Fibroblast of mammary gland (primary cell): ENCODE measurements at regions not wholly inside any gene's neighbourhood (a gene's known extent, or its start where the extent isn't known, plus 50 kb on each side); places are given as distances from the start of the nearest gene placed in this dataset.

Experiments
- DNase-seq: peaks from one replicate; pipeline ENCODE4 v3.0.0-alpha.2; 2010; ENCODE audit warnings: low read depth
- H3K4me3 ChIP-seq: 2 replicates; pipeline ENCODE4 v1.5.1; 2011; ENCODE audit warnings: low read depth, mild to moderate bottlenecking, low read length, moderate library complexity; ENCODE audit not compliant: control insufficient read depth
- CTCF ChIP-seq: conservative IDR thresholded peaks from 2 replicates; pipeline ENCODE4 v1.5.1; 2011; ENCODE audit warnings: low read depth, low read length, inconsistent platforms; ENCODE audit not compliant: control insufficient read depth, insufficient read depth

- DNase-seq = no peak
- no peak overlapping the region for H3K4me3 ChIP-seq
- no peak for TF ChIP-seq CTCF
Measured at GRCh38 chr13:85498774-85499173, 300.4 kb downstream of the SLITRK6 start.

GRCh38 chr13:85497652-85498051 is 301.6 kb downstream of the SLITRK6 start:
- no peak for TF ChIP-seq CTCF
- peak; percentile 93 for DNase-seq
- H3K4me3 ChIP-seq = no peak overlapping the region

GRCh38 chr13:85492283-85492682 is 306.9 kb downstream of the SLITRK6 start:
- TF ChIP-seq CTCF = no peak
- H3K4me3 ChIP-seq = no peak overlapping the region
- no peak for DNase-seq

- TF ChIP-seq CTCF = no peak
- no peak overlapping the region for H3K4me3 ChIP-seq
- DNase-seq = no peak
Measured at GRCh38 chr13:85486663-85487062, 312.6 kb downstream of the SLITRK6 start.

- H3K4me3 ChIP-seq = no peak overlapping the region
- no peak for DNase-seq
- no peak for TF ChIP-seq CTCF
Measured at GRCh38 chr13:85473144-85473543, 326.1 kb downstream of the SLITRK6 start.

- H3K4me3 ChIP-seq = no peak overlapping the region
- DNase-seq = no peak
- TF ChIP-seq CTCF = no peak
Measured at GRCh38 chr13:85469320-85469719, 329.9 kb downstream of the SLITRK6 start.

GRCh38 chr13:85462792-85463425 is 336.3 kb downstream of the SLITRK6 start:
- TF ChIP-seq CTCF = no peak

More at GRCh38 chr13:85462792-85463425, 336.3 kb downstream of the SLITRK6 start:
- no peak overlapping the region for H3K4me3 ChIP-seq
- no peak for DNase-seq
